Mesothelial cell of epicardium (in vitro differentiated cells): ENCODE measurements at regions not wholly inside any gene's neighbourhood (a gene's known extent, or its start where the extent isn't known, plus 50 kb on each side); places are given as distances from the start of the nearest gene placed in this dataset.

Experiments used
- DNase-seq, 2 experiments: peaks; one replicate each; pipeline ENCODE4 v3.0.0; 2021; ENCODE audit warnings: low spot score in 2 of 2; ENCODE audit not compliant: unreplicated experiment in 2 of 2
- H3K27ac Mint-ChIP-seq: 2 replicates; pipeline ENCODE4 v1.8.0; 2021; ENCODE audit warnings: mixed read lengths
- H3K27me3 Mint-ChIP-seq: 2 replicates; pipeline ENCODE4 v1.8.0; 2021; ENCODE audit warnings: low read depth, mixed read lengths
- H3K36me3 Mint-ChIP-seq: 2 replicates; pipeline ENCODE4 v1.8.0; 2021; ENCODE audit warnings: mixed read lengths
- H3K4me1 Mint-ChIP-seq: 2 replicates; pipeline ENCODE4 v1.8.0; 2021; ENCODE audit warnings: mixed read lengths
- H3K4me3 Mint-ChIP-seq: 2 replicates; pipeline ENCODE4 v1.8.0; 2021; ENCODE audit warnings: mild to moderate bottlenecking, moderate library complexity, mixed read lengths
- H3K9me3 Mint-ChIP-seq: 2 replicates; pipeline ENCODE4 v1.8.0; 2021; ENCODE audit warnings: mixed read lengths
- CTCF ChIP-seq: fragments of 200-600 bp; sonication (generic); IDR thresholded peaks from one replicate; pipeline ENCODE4 v1.5.0; 2021; ENCODE audit warnings: antibody characterized with exemption; ENCODE audit not compliant: unreplicated experiment

GRCh38 chr11:122430490-122430889 is 225.0 kb upstream of the UBASH3B start:
- no peaks in the 10 kb centered on the region for H3K36me3 Mint-ChIP-seq
- H3K4me3 Mint-ChIP-seq, result no peak overlapping the region
- DNase-seq, result no peak
- no peak overlapping the region for H3K27ac Mint-ChIP-seq
- no peak for TF ChIP-seq CTCF
- no peaks in the 10 kb centered on the region for H3K27me3 Mint-ChIP-seq
- no peaks in the 10 kb centered on the region for H3K9me3 Mint-ChIP-seq
- peaks cover 2% of the 10 kb centered on the region for H3K4me1 Mint-ChIP-seq

GRCh38 chr11:122426073-122426472 is 229.4 kb upstream of the UBASH3B start:
- Mint-ChIP-seq H3K27me3 (no peaks in the 10 kb centered on the region), H3K4me3 (no peak overlapping the region), H3K9me3 (no peaks in the 10 kb centered on the region), H3K27ac (no peak overlapping the region), H3K4me1 (peaks cover 28% of the 10 kb centered on the region), H3K36me3 (no peaks in the 10 kb centered on the region)
- DNase-seq, result no peak
- no peak for TF ChIP-seq CTCF

GRCh38 chr11:122424636-122425035 is 230.9 kb upstream of the UBASH3B start:
- Mint-ChIP-seq H3K27me3 (no peaks in the 10 kb centered on the region), H3K4me1 (peaks cover 32% of the 10 kb centered on the region), H3K27ac (peak overlapping the region; percentile 47), H3K4me3 (no peak overlapping the region), H3K9me3 (no peaks in the 10 kb centered on the region), H3K36me3 (no peaks in the 10 kb centered on the region)
- no peak for DNase-seq
- TF ChIP-seq CTCF, result no peak

- TF ChIP-seq CTCF, result no peak
Measured at GRCh38 chr11:122423886-122424285, 231.6 kb upstream of the UBASH3B start.

GRCh38 chr11:122423273-122423672 is 232.2 kb upstream of the UBASH3B start:
- Mint-ChIP-seq H3K36me3 (no peaks in the 10 kb centered on the region), H3K9me3 (no peaks in the 10 kb centered on the region), H3K27ac (peak overlapping the region; percentile 70)

More at GRCh38 chr11:122423886-122424285, 231.6 kb upstream of the UBASH3B start:
- H3K9me3 Mint-ChIP-seq, result no peaks in the 10 kb centered on the region
- peaks cover 32% of the 10 kb centered on the region for H3K4me1 Mint-ChIP-seq
- no peak for DNase-seq
- no peak overlapping the region for H3K27ac Mint-ChIP-seq
- no peaks in the 10 kb centered on the region for H3K27me3 Mint-ChIP-seq
- H3K4me3 Mint-ChIP-seq, result no peak overlapping the region
- H3K36me3 Mint-ChIP-seq, result no peaks in the 10 kb centered on the region

More at GRCh38 chr11:122423273-122423672, 232.2 kb upstream of the UBASH3B start:
- Mint-ChIP-seq H3K4me1 (peaks cover 32% of the 10 kb centered on the region), H3K27me3 (no peaks in the 10 kb centered on the region), H3K4me3 (no peak overlapping the region)
- no peak for TF ChIP-seq CTCF
- DNase-seq, result no peak
